CD14-positive monocyte (primary cell): ENCODE measurements at regions not wholly inside any gene's neighbourhood (a gene's known extent, or its start where the extent isn't known, plus 50 kb on each side); places are given as distances from the start of the nearest gene placed in this dataset.

Source experiments
- DNase-seq, 3 donors: peaks; one replicate each; pipeline ENCODE4 v3.0.0-alpha.2; 2011 to 2022
- H2AFZ ChIP-seq: 2 replicates; pipeline ENCODE4 v1.6.0; 2012; ENCODE audit warnings: mild to moderate bottlenecking, low read depth, low read length, inconsistent platforms; ENCODE audit not compliant: insufficient read depth, poor library complexity, severe bottlenecking
- H3K27ac ChIP-seq, 2 donors: 1 replicate in 1 of 2; 2 replicates in 1 of 2; pipeline ENCODE4 v1.5.1; 2012 to 2013; ENCODE audit warnings: low read length in 2 of 2, control low read depth in 1 of 2, inconsistent platforms in 1 of 2, low read depth in 1 of 2, mild to moderate bottlenecking in 1 of 2
- H3K27me3 ChIP-seq, 2 donors: one replicate each; pipeline versions ENCODE4 v1.6.0 to v1.6.1; 2011 to 2013; ENCODE audit warnings: low read length in 2 of 2; ENCODE audit not compliant: control insufficient read depth in 2 of 2, insufficient read depth in 2 of 2
- H3K36me3 ChIP-seq, 2 donors: replicated peaks in 1 of 2; 1 replicate in 1 of 2; 2 replicates in 1 of 2; pipeline versions ENCODE4 v1.5.1 to v1.6.1; 2012 to 2013; ENCODE audit warnings: low read length in 2 of 2, control low read depth in 1 of 2, inconsistent platforms in 1 of 2, mild to moderate bottlenecking in 1 of 2; ENCODE audit not compliant: insufficient read depth in 2 of 2, control insufficient read depth in 1 of 2
- H3K4me1 ChIP-seq, 2 donors: 1 replicate in 1 of 2; 2 replicates in 1 of 2; pipeline versions ENCODE4 v1.5.1 to v1.6.1; 2012 to 2013; ENCODE audit warnings: low read length in 2 of 2, control low read depth in 1 of 2, inconsistent platforms in 1 of 2, mild to moderate bottlenecking in 1 of 2, moderate library complexity in 1 of 2; ENCODE audit not compliant: insufficient read depth in 2 of 2, control insufficient read depth in 1 of 2
- H3K4me2 ChIP-seq: replicated peaks from 2 replicates; pipeline ENCODE3; 2012; ENCODE audit warnings: low read length, moderate library complexity, mild to moderate bottlenecking; ENCODE audit not compliant: poor library complexity, severe bottlenecking; ENCODE audit errors: extremely low read depth
- H3K4me3 ChIP-seq, 3 experiments: fragments of 200-600 bp in 1 of 3; sonication (generic) in 1 of 3; replicated peaks in 1 of 3; 1 replicate in 2 of 3; 2 replicates in 1 of 3; pipeline ENCODE4 v1.5.1; 2011 to 2013; ENCODE audit warnings: low read length in 3 of 3, mild to moderate bottlenecking in 3 of 3, control low read depth in 2 of 3, low read depth in 2 of 3, inconsistent platforms in 1 of 3, moderate library complexity in 1 of 3
- H3K79me2 ChIP-seq: 2 replicates; pipeline ENCODE4 v1.6.0; 2012; ENCODE audit warnings: mild to moderate bottlenecking, control low read depth, inconsistent platforms, low read length, moderate library complexity; ENCODE audit not compliant: insufficient read depth
- H3K9ac ChIP-seq: 2 replicates; pipeline ENCODE4 v1.6.0; 2017; ENCODE audit warnings: low read length, mild to moderate bottlenecking; ENCODE audit not compliant: insufficient read depth, poor library complexity, severe bottlenecking
- H3K9me3 ChIP-seq, 2 donors: replicated peaks in 1 of 2; 1 replicate in 1 of 2; 2 replicates in 1 of 2; pipeline versions ENCODE4 v1.5.1 to v1.6.1; 2012 to 2013; ENCODE audit warnings: low read length in 2 of 2, control low read depth in 1 of 2; ENCODE audit not compliant: control insufficient read depth in 1 of 2, insufficient read depth in 1 of 2
- H4K20me1 ChIP-seq: 2 replicates; pipeline ENCODE4 v1.6.0; 2012; ENCODE audit warnings: mild to moderate bottlenecking, low read length, control low read depth, moderate library complexity; ENCODE audit not compliant: insufficient read depth
- H3K27ac Mint-ChIP-seq, 7 donors: one replicate each; pipeline ENCODE4 v1.8.0; 2020; ENCODE audit warnings: mild to moderate bottlenecking in 7 of 7, mixed read lengths in 7 of 7, moderate library complexity in 6 of 7, inconsistent platforms in 2 of 7
- H3K27me3 Mint-ChIP-seq, 3 donors: one replicate each; pipeline ENCODE4 v1.8.0; 2021 to 2022; ENCODE audit warnings: low read depth in 3 of 3, mild to moderate bottlenecking in 3 of 3, mixed read lengths in 3 of 3, moderate library complexity in 3 of 3, inconsistent platforms in 1 of 3
- H3K36me3 Mint-ChIP-seq, 2 donors: one replicate each; pipeline ENCODE4 v1.8.0; 2020; ENCODE audit warnings: mixed read lengths in 2 of 2, inconsistent platforms in 1 of 2, mild to moderate bottlenecking in 1 of 2
- H3K4me1 Mint-ChIP-seq: one replicate; pipeline ENCODE4 v1.8.0; 2020; ENCODE audit warnings: mild to moderate bottlenecking, mixed read lengths
- H3K4me3 Mint-ChIP-seq, 2 donors: one replicate each; pipeline ENCODE4 v1.8.0; 2020; ENCODE audit warnings: mild to moderate bottlenecking in 2 of 2, mixed read lengths in 2 of 2, moderate library complexity in 1 of 2
- H3K9me3 Mint-ChIP-seq, 7 donors: one replicate each; pipeline ENCODE4 v1.8.0; 2020 to 2022; ENCODE audit warnings: mixed read lengths in 7 of 7, mild to moderate bottlenecking in 6 of 7, moderate library complexity in 6 of 7, inconsistent platforms in 2 of 7
- CTCF ChIP-seq: fragments of 200-600 bp; IDR thresholded peaks from one replicate; pipeline ENCODE4 v1.8.0; 2022; ENCODE audit warnings: antibody characterized with exemption, mild to moderate bottlenecking
- WGBS: methylation state at CpG from one replicate; pipeline ENCODE4 v1.1.5; 2013; ENCODE audit warnings: missing lambda C conversion rate; ENCODE audit not compliant: insufficient coverage; 5-methylcytosine and 5-hydroxymethylcytosine counted together
- intact Hi-C, 2 donors: fragments of 100-400 bp; cut with micrococcal nuclease; formaldehyde crosslinking; loops; one replicate each; pipeline versions ENCODE4 v1.15.0 to v1.15.1; 2023

- peaks cover 13 to 14% of the 10 kb centered on the region in 2 donors for H3K9me3 ChIP-seq
- H3K9me3 Mint-ChIP-seq, result peaks cover 9 to 21% (median 15%) of the 10 kb centered on the region in 7 donors
- intact Hi-C loops, result no loop called here
- H3K4me3 ChIP-seq, result no peak overlapping the region
- peaks cover 4 to 6% (median 5%) of the 10 kb centered on the region in 3 donors for H3K27me3 Mint-ChIP-seq
- no peak overlapping the region for H3K4me3 Mint-ChIP-seq
- H3K36me3 ChIP-seq, result no peaks in the 10 kb centered on the region
- no peak overlapping the region for H3K27ac Mint-ChIP-seq
- no peak overlapping the region for H3K27ac ChIP-seq
- H4K20me1 ChIP-seq, result no peaks in the 10 kb centered on the region
- DNase-seq, result no peak
- TF ChIP-seq CTCF, result no peak
- peaks cover 0 to 2% of the 10 kb centered on the region in 2 donors for H3K27me3 ChIP-seq
- H3K9ac ChIP-seq, result no peak overlapping the region
- no peaks in the 10 kb centered on the region for H3K4me1 ChIP-seq
- H3K4me2 ChIP-seq, result no peak overlapping the region
- no CpG with 5 or more reads among the region's 1 CpG for WGBS
- H3K36me3 Mint-ChIP-seq, result no peaks in the 10 kb centered on the region
- no peak overlapping the region for H2AFZ ChIP-seq
- no peaks in the 10 kb centered on the region for H3K4me1 Mint-ChIP-seq
- H3K79me2 ChIP-seq, result no peaks in the 10 kb centered on the region
These were observed 54.1 kb upstream of the NUDT7 start for GRCh38 chr16:77668201-77668600.

- no peak overlapping the region for H3K27ac ChIP-seq
- no peaks in the 10 kb centered on the region for H3K79me2 ChIP-seq
- Mint-ChIP-seq H3K4me3 (no peak overlapping the region), H3K27ac (no peak overlapping the region), H3K36me3 (no peaks in the 10 kb centered on the region), H3K4me1 (no peaks in the 10 kb centered on the region), H3K27me3 (peaks cover 4 to 6% (median 5%) of the 10 kb centered on the region in 3 donors), H3K9me3 (peaks cover 5 to 13% (median 7%) of the 10 kb centered on the region in 7 donors)
- no peak overlapping the region for H3K4me3 ChIP-seq
- no CpG with 5 or more reads among the region's 3 CpGs for WGBS
- H3K9me3 ChIP-seq, result peaks cover 4 to 7% of the 10 kb centered on the region in 2 donors
- H3K4me2 ChIP-seq, result no peak overlapping the region
- no peaks in the 10 kb centered on the region for H4K20me1 ChIP-seq
- TF ChIP-seq CTCF, result no peak
- intact Hi-C loops, result no loop called here
- no peak overlapping the region for H3K9ac ChIP-seq
- no peak for DNase-seq
- H3K4me1 ChIP-seq, result no peaks in the 10 kb centered on the region
- peaks cover 0 to 2% of the 10 kb centered on the region in 2 donors for H3K27me3 ChIP-seq
- H2AFZ ChIP-seq, result no peak overlapping the region
- no peaks in the 10 kb centered on the region for H3K36me3 ChIP-seq
These were observed 53.3 kb upstream of the NUDT7 start for GRCh38 chr16:77669057-77669456.
